Osteocyte (in vitro differentiated cells): ENCODE measurements at regions not wholly inside any gene's neighbourhood (a gene's known extent, or its start where the extent isn't known, plus 50 kb on each side); places are given as distances from the start of the nearest gene placed in this dataset.

Experiments used
- DNase-seq: peaks from one replicate; pipeline ENCODE4 v3.0.0; 2021; ENCODE audit warnings: mixed read lengths; ENCODE audit not compliant: unreplicated experiment; ENCODE audit errors: extremely low spot score
- H3K27ac Mint-ChIP-seq: one replicate; pipeline ENCODE4 v1.8.0; 2021; ENCODE audit warnings: mild to moderate bottlenecking, mixed read lengths; ENCODE audit not compliant: unreplicated experiment
- H3K27me3 Mint-ChIP-seq: one replicate; pipeline ENCODE4 v1.8.0; 2021; ENCODE audit warnings: mixed read lengths; ENCODE audit not compliant: unreplicated experiment
- H3K36me3 Mint-ChIP-seq: one replicate; pipeline ENCODE4 v1.8.0; 2021; ENCODE audit warnings: mixed read lengths; ENCODE audit not compliant: unreplicated experiment
- H3K4me1 Mint-ChIP-seq: one replicate; pipeline ENCODE4 v1.8.0; 2021; ENCODE audit warnings: mixed read lengths; ENCODE audit not compliant: unreplicated experiment
- H3K4me3 Mint-ChIP-seq: one replicate; pipeline ENCODE4 v1.8.0; 2021; ENCODE audit warnings: mild to moderate bottlenecking, moderate library complexity, mixed read lengths; ENCODE audit not compliant: unreplicated experiment
- H3K9me3 Mint-ChIP-seq: one replicate; pipeline ENCODE4 v1.8.0; 2021; ENCODE audit warnings: mixed read lengths; ENCODE audit not compliant: unreplicated experiment
- TF ChIP-seq, protein P1 (sequence below): fragments of 200-600 bp; sonication (generic); IDR thresholded peaks from 2 replicates; pipeline ENCODE4 v1.5.0; 2021; ENCODE audit warnings: antibody characterized with exemption, mild to moderate bottlenecking, moderate library complexity

DNA sequence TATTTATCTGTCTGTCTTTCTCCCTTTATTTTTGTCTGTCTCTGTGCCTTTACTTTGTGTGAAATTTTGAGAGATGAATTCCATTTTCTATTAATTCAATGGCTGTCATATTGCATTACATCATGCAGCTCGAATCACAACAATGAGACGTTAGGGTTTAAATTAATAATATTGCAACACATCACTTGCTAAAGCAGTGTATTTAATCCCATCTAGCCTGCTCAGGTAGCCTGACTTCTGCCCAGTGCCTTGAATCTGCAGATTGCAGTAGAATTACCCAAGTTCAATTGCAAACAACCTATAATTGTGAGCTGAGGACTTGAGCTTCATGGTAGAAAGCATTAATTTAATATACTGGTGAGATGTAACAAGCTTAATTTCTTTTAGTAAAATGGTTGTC is 235.7 kb upstream of the TSHZ2 start:
- no peak overlapping the region for H3K4me3 Mint-ChIP-seq
- no peak overlapping the region for H3K27ac Mint-ChIP-seq
- H3K4me1 Mint-ChIP-seq, result no peaks in the 10 kb centered on the region
- no peaks in the 10 kb centered on the region for H3K36me3 Mint-ChIP-seq
- TF ChIP-seq, protein P1, sequence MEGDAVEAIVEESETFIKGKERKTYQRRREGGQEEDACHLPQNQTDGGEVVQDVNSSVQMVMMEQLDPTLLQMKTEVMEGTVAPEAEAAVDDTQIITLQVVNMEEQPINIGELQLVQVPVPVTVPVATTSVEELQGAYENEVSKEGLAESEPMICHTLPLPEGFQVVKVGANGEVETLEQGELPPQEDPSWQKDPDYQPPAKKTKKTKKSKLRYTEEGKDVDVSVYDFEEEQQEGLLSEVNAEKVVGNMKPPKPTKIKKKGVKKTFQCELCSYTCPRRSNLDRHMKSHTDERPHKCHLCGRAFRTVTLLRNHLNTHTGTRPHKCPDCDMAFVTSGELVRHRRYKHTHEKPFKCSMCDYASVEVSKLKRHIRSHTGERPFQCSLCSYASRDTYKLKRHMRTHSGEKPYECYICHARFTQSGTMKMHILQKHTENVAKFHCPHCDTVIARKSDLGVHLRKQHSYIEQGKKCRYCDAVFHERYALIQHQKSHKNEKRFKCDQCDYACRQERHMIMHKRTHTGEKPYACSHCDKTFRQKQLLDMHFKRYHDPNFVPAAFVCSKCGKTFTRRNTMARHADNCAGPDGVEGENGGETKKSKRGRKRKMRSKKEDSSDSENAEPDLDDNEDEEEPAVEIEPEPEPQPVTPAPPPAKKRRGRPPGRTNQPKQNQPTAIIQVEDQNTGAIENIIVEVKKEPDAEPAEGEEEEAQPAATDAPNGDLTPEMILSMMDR, result no peak
- no peaks in the 10 kb centered on the region for H3K27me3 Mint-ChIP-seq
- no peak for DNase-seq
- peaks cover 19% of the 10 kb centered on the region for H3K9me3 Mint-ChIP-seq

DNA sequence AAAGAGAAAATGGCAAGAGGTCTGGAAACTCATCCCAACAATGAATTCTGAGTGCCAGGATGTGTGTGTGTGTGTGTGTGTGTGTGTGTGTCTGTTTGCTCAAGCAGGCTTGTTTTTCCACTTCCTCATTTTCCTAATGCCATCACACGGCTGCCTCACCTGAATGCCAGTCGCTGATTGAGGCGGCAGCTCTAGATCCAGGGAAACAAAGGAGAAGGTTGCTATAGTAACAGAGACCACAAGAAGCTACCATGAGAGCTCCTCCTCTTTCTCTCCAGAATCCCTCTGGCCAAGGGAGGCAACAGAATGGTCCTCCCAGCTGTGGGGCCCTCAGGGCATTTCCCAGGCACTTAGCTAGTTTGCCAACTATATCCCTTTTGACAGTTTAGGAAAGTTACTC is 241.1 kb upstream of the TSHZ2 start:
- no peak overlapping the region for H3K4me3 Mint-ChIP-seq
- TF ChIP-seq, protein P1, result no peak
- no peak overlapping the region for H3K27ac Mint-ChIP-seq
- DNase-seq, result no peak
- H3K9me3 Mint-ChIP-seq, result peaks cover 41% of the 10 kb centered on the region
- H3K4me1 Mint-ChIP-seq, result no peaks in the 10 kb centered on the region
- no peaks in the 10 kb centered on the region for H3K27me3 Mint-ChIP-seq
- H3K36me3 Mint-ChIP-seq, result no peaks in the 10 kb centered on the region

DNA sequence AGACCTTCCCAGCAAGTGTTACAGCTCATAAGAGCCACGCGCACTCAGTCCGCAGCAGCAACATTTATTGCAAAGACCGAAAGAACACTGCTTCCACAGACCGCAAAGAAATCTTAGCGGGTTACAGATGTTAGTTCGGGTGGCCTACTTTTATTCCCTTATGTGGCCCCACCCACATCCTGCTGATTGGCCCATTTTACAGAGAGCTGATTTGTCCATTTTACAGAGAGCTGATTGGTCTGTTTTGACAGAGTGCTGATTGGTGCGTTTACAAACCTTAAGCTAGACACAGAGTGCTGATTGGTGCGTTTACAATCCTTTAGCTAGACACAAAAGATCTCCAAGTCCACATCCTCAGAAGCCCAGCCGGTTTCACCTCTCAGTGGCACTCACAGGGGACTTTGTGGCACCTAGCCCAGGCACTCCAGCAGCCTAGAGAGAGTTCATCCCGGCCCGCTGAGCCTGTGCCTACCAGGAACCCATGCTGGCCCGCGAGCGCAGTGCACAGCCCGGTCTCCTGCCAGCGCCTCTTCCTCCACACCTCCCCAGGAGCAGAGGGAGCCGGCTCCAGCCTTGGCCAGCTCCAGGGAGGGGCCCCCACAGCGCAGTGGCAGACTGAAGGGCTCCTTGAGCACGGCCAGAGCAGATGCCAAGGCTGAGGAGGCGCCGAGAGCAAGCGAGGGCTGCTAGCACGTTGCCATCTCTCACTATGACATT is 244.3 kb upstream of the TSHZ2 start:
- no peak overlapping the region for H3K27ac Mint-ChIP-seq
- no peaks in the 10 kb centered on the region for H3K27me3 Mint-ChIP-seq
- no peak overlapping the region for H3K4me3 Mint-ChIP-seq
- no peak for DNase-seq
- no peaks in the 10 kb centered on the region for H3K4me1 Mint-ChIP-seq
- H3K9me3 Mint-ChIP-seq, result peaks cover 47% of the 10 kb centered on the region
- TF ChIP-seq, protein P1, result no peak
- no peaks in the 10 kb centered on the region for H3K36me3 Mint-ChIP-seq

DNA sequence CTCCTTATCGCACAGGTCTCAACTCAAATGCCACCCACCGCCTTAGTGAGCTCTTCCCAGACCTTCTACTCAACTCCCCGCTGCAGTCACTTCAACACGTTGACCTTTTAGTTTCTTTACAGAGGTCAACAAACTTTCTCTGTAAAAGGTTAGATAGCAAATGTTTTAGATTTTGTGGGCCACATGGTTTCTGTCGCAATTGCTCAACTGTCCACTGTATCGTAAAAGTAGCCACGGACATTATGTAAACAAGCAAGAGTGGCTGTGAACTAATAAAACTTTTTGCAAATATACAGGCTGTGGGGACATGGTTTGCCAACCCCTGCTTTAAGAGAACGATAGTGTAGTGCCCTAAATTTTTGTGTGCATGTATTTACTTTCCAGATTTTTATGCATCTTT is 247.6 kb upstream of the TSHZ2 start:
- H3K4me3 Mint-ChIP-seq, result no peak overlapping the region
- no peaks in the 10 kb centered on the region for H3K4me1 Mint-ChIP-seq
- no peaks in the 10 kb centered on the region for H3K27me3 Mint-ChIP-seq
- peaks cover 33% of the 10 kb centered on the region for H3K9me3 Mint-ChIP-seq
- DNase-seq, result no peak
- H3K36me3 Mint-ChIP-seq, result no peaks in the 10 kb centered on the region
- no peak overlapping the region for H3K27ac Mint-ChIP-seq
- TF ChIP-seq, protein P1, result no peak

DNA sequence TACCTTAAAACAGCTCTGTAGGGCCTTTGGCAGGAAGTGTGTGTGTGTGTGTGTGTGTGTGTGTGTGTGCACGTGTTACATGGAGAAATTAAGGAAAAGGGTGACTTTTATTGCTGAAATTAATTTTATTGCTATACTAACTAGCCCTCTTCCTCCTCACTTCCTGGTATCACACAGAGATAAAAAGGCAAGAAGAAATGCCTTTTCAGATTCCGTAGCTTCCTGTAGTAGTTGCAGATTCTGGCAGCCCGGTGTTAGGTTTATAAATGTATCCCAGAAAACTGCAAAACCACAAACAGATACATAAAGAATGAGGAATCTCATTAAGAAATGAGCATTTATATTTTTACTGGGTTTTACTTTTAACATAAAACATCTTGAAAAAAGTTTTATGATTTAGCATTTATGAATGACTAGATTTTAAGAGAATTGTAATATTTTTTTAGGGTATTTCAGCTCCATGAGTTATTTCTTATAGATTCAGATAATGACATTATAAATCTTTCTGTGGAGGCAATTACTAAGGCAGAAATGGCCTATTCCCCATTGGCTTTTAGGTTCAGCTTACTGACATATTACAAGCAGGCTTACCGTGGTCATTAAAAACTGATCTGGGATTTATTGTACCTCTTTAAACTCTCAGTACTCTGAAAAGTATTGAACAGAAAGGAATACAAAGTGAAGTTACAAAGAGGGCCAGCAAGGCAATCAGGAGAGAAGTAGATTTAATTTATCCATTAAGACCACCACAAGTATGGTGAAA is 249.1 kb upstream of the TSHZ2 start:
- no peak overlapping the region for H3K4me3 Mint-ChIP-seq
- DNase-seq, result no peak
- no peaks in the 10 kb centered on the region for H3K4me1 Mint-ChIP-seq
- no peaks in the 10 kb centered on the region for H3K27me3 Mint-ChIP-seq
- TF ChIP-seq, protein P1, result no peak
- H3K9me3 Mint-ChIP-seq, result peaks cover 25% of the 10 kb centered on the region
- H3K27ac Mint-ChIP-seq, result no peak overlapping the region
- H3K36me3 Mint-ChIP-seq, result no peaks in the 10 kb centered on the region
